Vagina (tissue), 2 donors: ENCODE measurements at regions not wholly inside any gene's neighbourhood (a gene's known extent, or its start where the extent isn't known, plus 50 kb on each side); places are given as distances from the start of the nearest gene placed in this dataset.
"Not testable (repeated sequence)": the region's sequence is repeated elsewhere in the genome, so short reads cannot be mapped to it uniquely, and the experiment has no call there.

Source experiments
- CTCF ChIP-seq, 3 experiments: fragments of 450-650 bp in 2 of 3; fragments of 200-600 bp in 1 of 3; sonication (generic) in 1 of 3; IDR thresholded peaks; one replicate each; pipeline ENCODE4 v1.5.1; 2017 to 2019; ENCODE audit warnings: antibody characterized with exemption in 3 of 3, mild to moderate bottlenecking in 2 of 3, moderate library complexity in 2 of 3
- POLR2A ChIP-seq, 2 donors: fragments of 450-650 bp; IDR thresholded peaks; one replicate each; pipeline ENCODE4 v1.6.1; 2017; ENCODE audit warnings: antibody characterized with exemption in 2 of 2, mild to moderate bottlenecking in 2 of 2, moderate library complexity in 2 of 2
- POLR2AphosphoS5 ChIP-seq, 2 donors: sonication (generic); formaldehyde crosslinking; IDR thresholded peaks; one replicate each; pipeline ENCODE4 v1.9.0; 2017; ENCODE audit warnings: antibody characterized with exemption in 2 of 2, mild to moderate bottlenecking in 2 of 2, low read depth in 1 of 2; ENCODE audit not compliant: insufficient read depth in 1 of 2

- not testable (repeated sequence) for TF ChIP-seq CTCF (IDR thresholded peaks at IDR 0.05); POLR2A (IDR thresholded peaks at IDR 0.05); POLR2AphosphoS5 (IDR thresholded peaks at IDR 0.05; ENCODE audit: insufficient read depth in 1 of 2, low read depth in 1 of 2)
These were observed 53.0 kb upstream of the LYZL2 start for GRCh38 chr10:30682377-30683199.
